HL-60 (cell line): ENCODE measurements at regions not wholly inside any gene's neighbourhood (a gene's known extent, or its start where the extent isn't known, plus 50 kb on each side); places are given as distances from the start of the nearest gene placed in this dataset.

Source experiments
- DNase-seq, 2 experiments: peaks; one replicate each; pipeline ENCODE4 v3.0.0-alpha.2; 2010 to 2020; ENCODE audit warnings: low read depth in 1 of 2, low spot score in 1 of 2
- H3K27ac ChIP-seq: fragments of 250-450 bp; sonication (Bioruptor Pico); replicated peaks from 2 replicates; pipeline ENCODE4 v1.5.1; 2020; ENCODE audit warnings: mild to moderate bottlenecking, moderate library complexity
- H3K27me3 ChIP-seq: fragments of 250-450 bp; sonication (Bioruptor Pico); 2 replicates; pipeline ENCODE4 v1.5.1; 2021; ENCODE audit warnings: mild to moderate bottlenecking, moderate library complexity; ENCODE audit not compliant: insufficient read depth, poor library complexity, severe bottlenecking
- H3K4me3 ChIP-seq: replicated peaks from 2 replicates; pipeline ENCODE4 v1.5.1; 2011; ENCODE audit warnings: mild to moderate bottlenecking, control low read depth, low read length; ENCODE audit not compliant: insufficient read depth
- GABPA ChIP-seq: IDR thresholded peaks from 2 replicates; pipeline ENCODE4 v1.6.1; 2012; ENCODE audit warnings: low read depth
- POLR2AphosphoS5 ChIP-seq: IDR thresholded peaks from 2 replicates; pipeline ENCODE4 v1.6.1; 2012; ENCODE audit warnings: low read depth
- SPI1 ChIP-seq: IDR thresholded peaks from 2 replicates; pipeline ENCODE4 v1.6.1; 2012; ENCODE audit warnings: low read depth, mild to moderate bottlenecking, borderline replicate concordance
- TF ChIP-seq, protein P1 (sequence below): IDR thresholded peaks from 2 replicates; pipeline ENCODE4 v1.6.1; 2012; ENCODE audit warnings: low read depth; ENCODE audit not compliant: insufficient replicate concordance
- TF ChIP-seq, protein P2 (sequence below): IDR thresholded peaks from one replicate; pipeline ENCODE4 v1.5.1; 2011; ENCODE audit warnings: low read length, control low read depth, inconsistent platforms; ENCODE audit not compliant: insufficient read depth

- TF ChIP-seq SPI1 (no peak), POLR2AphosphoS5 (no peak), GABPA (no peak)
- TF ChIP-seq, protein P1, sequence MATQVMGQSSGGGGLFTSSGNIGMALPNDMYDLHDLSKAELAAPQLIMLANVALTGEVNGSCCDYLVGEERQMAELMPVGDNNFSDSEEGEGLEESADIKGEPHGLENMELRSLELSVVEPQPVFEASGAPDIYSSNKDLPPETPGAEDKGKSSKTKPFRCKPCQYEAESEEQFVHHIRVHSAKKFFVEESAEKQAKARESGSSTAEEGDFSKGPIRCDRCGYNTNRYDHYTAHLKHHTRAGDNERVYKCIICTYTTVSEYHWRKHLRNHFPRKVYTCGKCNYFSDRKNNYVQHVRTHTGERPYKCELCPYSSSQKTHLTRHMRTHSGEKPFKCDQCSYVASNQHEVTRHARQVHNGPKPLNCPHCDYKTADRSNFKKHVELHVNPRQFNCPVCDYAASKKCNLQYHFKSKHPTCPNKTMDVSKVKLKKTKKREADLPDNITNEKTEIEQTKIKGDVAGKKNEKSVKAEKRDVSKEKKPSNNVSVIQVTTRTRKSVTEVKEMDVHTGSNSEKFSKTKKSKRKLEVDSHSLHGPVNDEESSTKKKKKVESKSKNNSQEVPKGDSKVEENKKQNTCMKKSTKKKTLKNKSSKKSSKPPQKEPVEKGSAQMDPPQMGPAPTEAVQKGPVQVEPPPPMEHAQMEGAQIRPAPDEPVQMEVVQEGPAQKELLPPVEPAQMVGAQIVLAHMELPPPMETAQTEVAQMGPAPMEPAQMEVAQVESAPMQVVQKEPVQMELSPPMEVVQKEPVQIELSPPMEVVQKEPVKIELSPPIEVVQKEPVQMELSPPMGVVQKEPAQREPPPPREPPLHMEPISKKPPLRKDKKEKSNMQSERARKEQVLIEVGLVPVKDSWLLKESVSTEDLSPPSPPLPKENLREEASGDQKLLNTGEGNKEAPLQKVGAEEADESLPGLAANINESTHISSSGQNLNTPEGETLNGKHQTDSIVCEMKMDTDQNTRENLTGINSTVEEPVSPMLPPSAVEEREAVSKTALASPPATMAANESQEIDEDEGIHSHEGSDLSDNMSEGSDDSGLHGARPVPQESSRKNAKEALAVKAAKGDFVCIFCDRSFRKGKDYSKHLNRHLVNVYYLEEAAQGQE = no peak
- TF ChIP-seq, protein P2, sequence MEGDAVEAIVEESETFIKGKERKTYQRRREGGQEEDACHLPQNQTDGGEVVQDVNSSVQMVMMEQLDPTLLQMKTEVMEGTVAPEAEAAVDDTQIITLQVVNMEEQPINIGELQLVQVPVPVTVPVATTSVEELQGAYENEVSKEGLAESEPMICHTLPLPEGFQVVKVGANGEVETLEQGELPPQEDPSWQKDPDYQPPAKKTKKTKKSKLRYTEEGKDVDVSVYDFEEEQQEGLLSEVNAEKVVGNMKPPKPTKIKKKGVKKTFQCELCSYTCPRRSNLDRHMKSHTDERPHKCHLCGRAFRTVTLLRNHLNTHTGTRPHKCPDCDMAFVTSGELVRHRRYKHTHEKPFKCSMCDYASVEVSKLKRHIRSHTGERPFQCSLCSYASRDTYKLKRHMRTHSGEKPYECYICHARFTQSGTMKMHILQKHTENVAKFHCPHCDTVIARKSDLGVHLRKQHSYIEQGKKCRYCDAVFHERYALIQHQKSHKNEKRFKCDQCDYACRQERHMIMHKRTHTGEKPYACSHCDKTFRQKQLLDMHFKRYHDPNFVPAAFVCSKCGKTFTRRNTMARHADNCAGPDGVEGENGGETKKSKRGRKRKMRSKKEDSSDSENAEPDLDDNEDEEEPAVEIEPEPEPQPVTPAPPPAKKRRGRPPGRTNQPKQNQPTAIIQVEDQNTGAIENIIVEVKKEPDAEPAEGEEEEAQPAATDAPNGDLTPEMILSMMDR = no peak
- Histone ChIP-seq H3K4me3 (no peak overlapping the region), H3K27me3 (no peaks in the 10 kb centered on the region), H3K27ac (no peak overlapping the region)
- no peak for DNase-seq
Measured at GRCh38 chr2:19743641-19744040, 158.1 kb downstream of the TTC32 start.

GRCh38 chr2:19742872-19743271, 158.9 kb downstream of the TTC32 start:
- no peak overlapping the region for H3K4me3 ChIP-seq
- no peak for DNase-seq
- H3K27me3 ChIP-seq = no peaks in the 10 kb centered on the region
- no peak for TF ChIP-seq GABPA
- TF ChIP-seq SPI1 = no peak
- TF ChIP-seq, protein P2 = no peak
- TF ChIP-seq POLR2AphosphoS5 = no peak
- TF ChIP-seq, protein P1 = no peak
- H3K27ac ChIP-seq = no peak overlapping the region

- no peak overlapping the region for H3K27ac ChIP-seq
- no peaks in the 10 kb centered on the region for H3K27me3 ChIP-seq
- TF ChIP-seq, protein P1 = no peak
- no peak for TF ChIP-seq GABPA
- no peak overlapping the region for H3K4me3 ChIP-seq
- no peak for DNase-seq
Measured at GRCh38 chr2:19739256-19739655, 162.5 kb downstream of the TTC32 start.

DNA sequence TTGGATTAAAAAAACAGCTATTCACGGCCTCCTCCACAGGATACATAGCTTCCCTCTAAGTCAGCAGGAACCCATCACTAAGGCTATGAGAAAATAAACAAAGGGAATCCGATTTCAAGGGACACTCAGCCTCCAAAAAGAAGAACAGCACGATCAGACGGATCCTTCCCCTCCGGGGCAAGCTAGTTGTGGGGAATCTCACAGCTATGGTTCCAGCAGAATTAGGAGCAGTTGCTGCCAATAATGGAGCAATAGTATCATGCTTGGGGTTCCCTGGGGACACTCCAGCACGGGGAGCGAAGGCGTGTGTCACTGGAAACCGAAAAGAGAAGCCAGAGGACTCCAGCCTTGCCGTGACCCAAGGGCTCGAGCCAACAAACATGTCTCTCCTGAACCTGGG, 163.1 kb downstream of the TTC32 start:
- no peak for DNase-seq
- H3K27ac ChIP-seq = no peak overlapping the region
- no peak for TF ChIP-seq POLR2AphosphoS5
- TF ChIP-seq, protein P1 = no peak
- TF ChIP-seq GABPA = no peak
- no peak for TF ChIP-seq SPI1
- TF ChIP-seq, protein P2 = no peak
- H3K27me3 ChIP-seq = no peaks in the 10 kb centered on the region
- no peak overlapping the region for H3K4me3 ChIP-seq
